Fibroblast of lung (primary cell): ENCODE measurements at regions not wholly inside any gene's neighbourhood (a gene's known extent, or its start where the extent isn't known, plus 50 kb on each side); places are given as distances from the start of the nearest gene placed in this dataset.

ENCODE experiments used
- DNase-seq, 2 donors: peaks; one replicate each; pipeline versions ENCODE4 v3.0.0 to v3.0.0-alpha.2; 2010; ENCODE audit warnings: low read depth in 2 of 2
- H2AFZ ChIP-seq: 2 replicates; pipeline ENCODE4 v1.5.1; 2012; ENCODE audit warnings: low read length, control low read depth, inconsistent platforms
- H3K27ac ChIP-seq: 2 replicates; pipeline ENCODE4 v1.5.1; 2011; ENCODE audit warnings: low read length, control low read depth; ENCODE audit not compliant: insufficient read depth
- H3K27me3 ChIP-seq: 2 replicates; pipeline ENCODE4 v1.5.1; 2011; ENCODE audit warnings: mild to moderate bottlenecking, low read length; ENCODE audit not compliant: control insufficient read depth, insufficient read depth
- H3K36me3 ChIP-seq: 2 replicates; pipeline ENCODE4 v1.5.1; 2011; ENCODE audit warnings: low read length; ENCODE audit not compliant: control insufficient read depth, insufficient read depth
- H3K4me1 ChIP-seq: 2 replicates; pipeline ENCODE4 v1.5.1; 2011; ENCODE audit warnings: low read length; ENCODE audit not compliant: control insufficient read depth, insufficient read depth; ENCODE audit errors: extremely low read depth
- H3K4me2 ChIP-seq: 2 replicates; pipeline ENCODE4 v1.5.1; 2011; ENCODE audit warnings: low read length, control low read depth; ENCODE audit not compliant: insufficient read depth; ENCODE audit errors: extremely low read depth
- H3K4me3 ChIP-seq, 4 experiments: fragments of 200-600 bp in 1 of 4; sonication (generic) in 1 of 4; replicated peaks in 1 of 4; 2 replicates each; pipeline ENCODE4 v1.5.1; 2011 to 2016; ENCODE audit warnings: low read length in 4 of 4, low read depth in 3 of 4, mild to moderate bottlenecking in 3 of 4, control low read depth in 2 of 4, inconsistent platforms in 1 of 4, mixed read lengths in 1 of 4; ENCODE audit not compliant: insufficient read depth in 1 of 4; ENCODE audit errors: control extremely low read depth in 1 of 4
- H3K79me2 ChIP-seq: 2 replicates; pipeline ENCODE4 v1.5.1; 2012; ENCODE audit warnings: mild to moderate bottlenecking, low read length, inconsistent platforms; ENCODE audit not compliant: control insufficient read depth, insufficient read depth
- H3K9ac ChIP-seq: 2 replicates; pipeline ENCODE4 v1.5.1; 2011; ENCODE audit warnings: mild to moderate bottlenecking, low read length, control low read depth; ENCODE audit not compliant: insufficient read depth
- H3K9me3 ChIP-seq: 2 replicates; pipeline ENCODE4 v1.5.1; 2012; ENCODE audit warnings: low read depth, low read length; ENCODE audit not compliant: control insufficient read depth, insufficient read depth
- H4K20me1 ChIP-seq: 2 replicates; pipeline ENCODE4 v1.5.1; 2011; ENCODE audit warnings: low read length; ENCODE audit not compliant: control insufficient read depth, insufficient read depth; ENCODE audit errors: extremely low read depth
- CTCF ChIP-seq, 2 donors: IDR thresholded peaks in 1 of 2; conservative IDR thresholded peaks in 1 of 2; 1 replicate in 1 of 2; 2 replicates in 1 of 2; pipeline ENCODE4 v1.5.1; 2011 to 2012; ENCODE audit warnings: low read length in 2 of 2, control low read depth in 1 of 2, inconsistent platforms in 1 of 2, low read depth in 1 of 2, mild to moderate bottlenecking in 1 of 2
- EZH2 ChIP-seq: IDR thresholded peaks from 2 replicates; pipeline ENCODE4 v1.5.1; 2012; ENCODE audit warnings: low read length, control low read depth, mild to moderate bottlenecking; ENCODE audit errors: missing control alignments

GRCh38 chr17:5883775-5884665, 186.2 kb upstream of the WSCD1 start:
- TF ChIP-seq EZH2: no peak
- TF ChIP-seq CTCF (conservative IDR thresholded peaks at IDR 0.05 in 1 of 2, IDR thresholded peaks at IDR 0.05 in 1 of 2; ENCODE audit: low read depth in 1 of 2, low read length in 2 of 2): no peak
- no peaks in the 10 kb centered on the region for H3K4me1 ChIP-seq
- no peak overlapping the region for H2AFZ ChIP-seq
- H3K27ac ChIP-seq: no peak overlapping the region
- H3K4me3 ChIP-seq: no peak overlapping the region
- H3K4me2 ChIP-seq: no peak overlapping the region
- no peaks in the 10 kb centered on the region for H3K79me2 ChIP-seq
- H3K27me3 ChIP-seq: no peaks in the 10 kb centered on the region
- H3K36me3 ChIP-seq: no peaks in the 10 kb centered on the region
- H3K9ac ChIP-seq: no peak overlapping the region
- H3K9me3 ChIP-seq: no peaks in the 10 kb centered on the region
- no peak for DNase-seq
- no peaks in the 10 kb centered on the region for H4K20me1 ChIP-seq

GRCh38 chr17:5885336-5885735, 184.8 kb upstream of the WSCD1 start:
- TF ChIP-seq EZH2 (no peak), CTCF (conservative IDR thresholded peaks at IDR 0.05 in 1 of 2, IDR thresholded peaks at IDR 0.05 in 1 of 2; ENCODE audit: low read depth in 1 of 2, low read length in 2 of 2) (no peak)
- Histone ChIP-seq H3K4me3 (no peak overlapping the region), H3K36me3 (no peaks in the 10 kb centered on the region)

GRCh38 chr17:5888811-5889210, 181.4 kb upstream of the WSCD1 start:
- Histone ChIP-seq H3K4me1 (no peaks in the 10 kb centered on the region), H3K36me3 (no peaks in the 10 kb centered on the region), H3K4me2 (no peak overlapping the region), H3K9me3 (no peaks in the 10 kb centered on the region), H3K27ac (no peak overlapping the region), H3K4me3 (no peak overlapping the region), H3K9ac (no peak overlapping the region), H3K27me3 (no peaks in the 10 kb centered on the region), H3K79me2 (no peaks in the 10 kb centered on the region), H2AFZ (no peak overlapping the region), H4K20me1 (no peaks in the 10 kb centered on the region)
- peak in 1 of 2 donors; percentile 64 for DNase-seq
- TF ChIP-seq EZH2 (no peak), CTCF (conservative IDR thresholded peaks at IDR 0.05 in 1 of 2, IDR thresholded peaks at IDR 0.05 in 1 of 2; ENCODE audit: low read depth in 1 of 2, low read length in 2 of 2) (no peak)

More at GRCh38 chr17:5885336-5885735, 184.8 kb upstream of the WSCD1 start:
- H3K4me1 ChIP-seq: no peaks in the 10 kb centered on the region
- no peak overlapping the region for H3K4me2 ChIP-seq
- H3K79me2 ChIP-seq: no peaks in the 10 kb centered on the region
- no peak for DNase-seq
- no peaks in the 10 kb centered on the region for H3K9me3 ChIP-seq
- no peak overlapping the region for H3K27ac ChIP-seq
- H2AFZ ChIP-seq: no peak overlapping the region
- no peak overlapping the region for H3K9ac ChIP-seq
- no peaks in the 10 kb centered on the region for H3K27me3 ChIP-seq
- no peaks in the 10 kb centered on the region for H4K20me1 ChIP-seq
